ENCODE measurements at regions not wholly inside any gene's neighbourhood (a gene's known extent, or its start where the extent isn't known, plus 50 kb on each side); places are given as distances from the start of the nearest gene placed in this dataset.

DNA sequence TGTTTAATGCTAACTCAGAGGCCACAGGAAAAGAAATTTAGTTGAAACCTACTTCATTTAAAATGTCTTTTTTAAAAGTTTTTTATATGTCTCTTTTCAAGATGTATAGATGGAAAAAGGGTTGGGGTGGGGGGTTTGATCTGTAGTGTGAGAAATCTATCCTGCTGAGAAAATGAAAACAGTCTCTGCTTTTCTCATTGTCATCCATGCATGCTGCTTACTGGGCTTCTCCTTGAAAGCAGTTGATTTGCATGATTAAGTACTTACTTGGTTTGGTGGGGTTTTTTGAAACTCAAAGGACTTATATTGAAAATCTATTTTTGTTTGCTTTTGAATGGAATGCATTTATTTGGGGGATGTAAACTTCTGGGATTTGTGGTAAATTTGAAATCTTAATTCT is 313.6 kb upstream of the DKK2 start:
- TF ChIP-seq, protein P1, sequence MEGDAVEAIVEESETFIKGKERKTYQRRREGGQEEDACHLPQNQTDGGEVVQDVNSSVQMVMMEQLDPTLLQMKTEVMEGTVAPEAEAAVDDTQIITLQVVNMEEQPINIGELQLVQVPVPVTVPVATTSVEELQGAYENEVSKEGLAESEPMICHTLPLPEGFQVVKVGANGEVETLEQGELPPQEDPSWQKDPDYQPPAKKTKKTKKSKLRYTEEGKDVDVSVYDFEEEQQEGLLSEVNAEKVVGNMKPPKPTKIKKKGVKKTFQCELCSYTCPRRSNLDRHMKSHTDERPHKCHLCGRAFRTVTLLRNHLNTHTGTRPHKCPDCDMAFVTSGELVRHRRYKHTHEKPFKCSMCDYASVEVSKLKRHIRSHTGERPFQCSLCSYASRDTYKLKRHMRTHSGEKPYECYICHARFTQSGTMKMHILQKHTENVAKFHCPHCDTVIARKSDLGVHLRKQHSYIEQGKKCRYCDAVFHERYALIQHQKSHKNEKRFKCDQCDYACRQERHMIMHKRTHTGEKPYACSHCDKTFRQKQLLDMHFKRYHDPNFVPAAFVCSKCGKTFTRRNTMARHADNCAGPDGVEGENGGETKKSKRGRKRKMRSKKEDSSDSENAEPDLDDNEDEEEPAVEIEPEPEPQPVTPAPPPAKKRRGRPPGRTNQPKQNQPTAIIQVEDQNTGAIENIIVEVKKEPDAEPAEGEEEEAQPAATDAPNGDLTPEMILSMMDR (conservative IDR thresholded peaks at IDR 0.05; ENCODE audit: low read depth, low read length), result no peak
- no peak for TF ChIP-seq EZH2 (IDR thresholded peaks at IDR 0.05; ENCODE audit: borderline replicate concordance, low read depth, low read length, poor library complexity, severe bottlenecking)

All from A673 (cell line).